Peyer's patch (tissue), 4 donors: ENCODE measurements at regions not wholly inside any gene's neighbourhood (a gene's known extent, or its start where the extent isn't known, plus 50 kb on each side); places are given as distances from the start of the nearest gene placed in this dataset.

Experiments
- POLR2A ChIP-seq, 2 donors: fragments of 450-650 bp; IDR thresholded peaks; one replicate each; pipeline ENCODE4 v1.5.1; 2017; ENCODE audit warnings: antibody characterized with exemption in 2 of 2, mild to moderate bottlenecking in 2 of 2, moderate library complexity in 2 of 2
- TF ChIP-seq, protein P1 (sequence below), 6 experiments: fragments of 450-650 bp in 4 of 6; fragments of 200-600 bp in 2 of 6; sonication (generic) in 1 of 6; IDR thresholded peaks; one replicate each; pipeline ENCODE4 v1.5.1; 2017 to 2019; ENCODE audit warnings: antibody characterized with exemption in 6 of 6, mild to moderate bottlenecking in 3 of 6, moderate library complexity in 1 of 6

DNA sequence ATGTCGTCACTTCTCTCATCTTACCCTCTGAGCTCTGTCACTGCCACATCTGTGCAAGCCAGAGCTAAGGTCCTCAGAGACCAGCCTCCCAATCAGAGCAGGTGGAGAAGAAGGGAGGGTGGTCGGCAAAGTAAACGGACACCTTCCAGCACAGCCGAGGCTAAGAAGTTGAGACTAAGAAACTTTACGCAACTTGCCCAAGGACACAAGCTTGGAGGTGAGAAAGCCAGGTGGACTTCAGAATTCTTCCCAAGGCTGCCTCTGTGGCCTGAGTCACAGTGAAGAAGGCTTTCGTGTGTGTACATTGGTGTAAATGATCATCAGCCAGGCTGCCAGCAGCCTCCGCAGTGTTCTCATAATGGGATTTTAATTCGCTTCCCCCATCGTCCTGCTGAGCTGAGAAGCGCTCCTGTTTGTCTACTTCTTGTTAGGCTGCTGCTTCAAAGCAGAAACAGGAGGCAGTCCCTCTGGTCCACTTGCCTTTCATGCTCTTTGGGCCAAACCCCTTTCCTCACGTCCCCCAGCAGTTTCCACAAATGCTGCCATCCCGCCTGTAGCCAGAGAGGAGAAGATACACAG, 125.0 kb upstream of the RPL38 start:
- TF ChIP-seq, protein P1, sequence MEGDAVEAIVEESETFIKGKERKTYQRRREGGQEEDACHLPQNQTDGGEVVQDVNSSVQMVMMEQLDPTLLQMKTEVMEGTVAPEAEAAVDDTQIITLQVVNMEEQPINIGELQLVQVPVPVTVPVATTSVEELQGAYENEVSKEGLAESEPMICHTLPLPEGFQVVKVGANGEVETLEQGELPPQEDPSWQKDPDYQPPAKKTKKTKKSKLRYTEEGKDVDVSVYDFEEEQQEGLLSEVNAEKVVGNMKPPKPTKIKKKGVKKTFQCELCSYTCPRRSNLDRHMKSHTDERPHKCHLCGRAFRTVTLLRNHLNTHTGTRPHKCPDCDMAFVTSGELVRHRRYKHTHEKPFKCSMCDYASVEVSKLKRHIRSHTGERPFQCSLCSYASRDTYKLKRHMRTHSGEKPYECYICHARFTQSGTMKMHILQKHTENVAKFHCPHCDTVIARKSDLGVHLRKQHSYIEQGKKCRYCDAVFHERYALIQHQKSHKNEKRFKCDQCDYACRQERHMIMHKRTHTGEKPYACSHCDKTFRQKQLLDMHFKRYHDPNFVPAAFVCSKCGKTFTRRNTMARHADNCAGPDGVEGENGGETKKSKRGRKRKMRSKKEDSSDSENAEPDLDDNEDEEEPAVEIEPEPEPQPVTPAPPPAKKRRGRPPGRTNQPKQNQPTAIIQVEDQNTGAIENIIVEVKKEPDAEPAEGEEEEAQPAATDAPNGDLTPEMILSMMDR (IDR thresholded peaks at IDR 0.05), result no peak
- TF ChIP-seq POLR2A (IDR thresholded peaks at IDR 0.05), result no peak
